ENCODE measurements at regions not wholly inside any gene's neighbourhood (a gene's known extent, or its start where the extent isn't known, plus 50 kb on each side); places are given as distances from the start of the nearest gene placed in this dataset.

DNA sequence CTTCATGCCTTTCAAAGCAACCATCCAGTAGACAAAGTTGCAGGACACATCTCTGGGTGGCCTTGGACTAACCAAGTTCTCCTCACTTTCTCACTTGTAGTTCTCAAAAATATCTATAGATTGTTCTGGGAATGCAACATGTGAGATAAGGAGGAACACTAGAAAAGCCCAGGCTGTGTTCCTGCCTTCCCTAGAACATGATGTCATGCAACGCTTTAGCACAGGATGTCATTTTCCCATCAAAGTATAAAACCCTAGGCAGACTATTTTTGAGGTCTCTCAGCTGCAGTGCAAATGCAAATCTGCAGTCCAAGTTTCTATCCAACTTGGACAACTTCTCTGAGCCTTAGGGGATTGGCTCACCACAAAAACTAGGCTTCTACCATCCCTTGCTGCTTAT is 78.8 kb upstream of the PCDH7 start:
- H3K36me3 ChIP-seq (ENCODE audit: insufficient read depth) = no peaks in the 10 kb centered on the region
- no peaks in the 10 kb centered on the region for H4K20me1 ChIP-seq (replicated peaks; ENCODE audit: insufficient read depth)
- H3K9me2 ChIP-seq (ENCODE audit: insufficient read depth) = no peaks in the 10 kb centered on the region
- Mint-ChIP-seq H3K27me3 (ENCODE audit: insufficient read depth, low read depth, poor library complexity) (no peaks in the 10 kb centered on the region), H3K4me1 (no peaks in the 10 kb centered on the region), H3K4me3 (no peak overlapping the region), H3K9me3 (no peaks in the 10 kb centered on the region), H3K27ac (no peak overlapping the region), H3K36me3 (ENCODE audit: low read depth) (no peaks in the 10 kb centered on the region)
- H3F3A ChIP-seq (replicated peaks; ENCODE audit: low read depth) = no peaks in the 10 kb centered on the region
- no peaks in the 10 kb centered on the region for H3K79me2 ChIP-seq (replicated peaks; ENCODE audit: insufficient read depth)
- no peak overlapping the region for H3K4me3 ChIP-seq
- DNase-seq (ENCODE audit: low spot score) (no peak), ATAC-seq (no peak)
- H2AFZ ChIP-seq = no peak overlapping the region
- TF ChIP-seq STAT1 (IDR thresholded peaks at IDR 0.05; ENCODE audit: unreplicated experiment) (no peak), ZNF114 (CRISPR knock-in tag; IDR thresholded peaks at IDR 0.05) (no peak), EZH2 (IDR thresholded peaks at IDR 0.05; ENCODE audit: low read depth, unreplicated experiment) (no peak), POLR2AphosphoS5 (IDR thresholded peaks at IDR 0.05; ENCODE audit: low read depth) (no peak), NANOG (IDR thresholded peaks at IDR 0.05; ENCODE audit: borderline replicate concordance) (no peak), ZNF331 (CRISPR knock-in tag; IDR thresholded peaks at IDR 0.05; ENCODE audit: low read depth) (no peak), EZH2phosphoT487 (IDR thresholded peaks at IDR 0.05; ENCODE audit: unreplicated experiment) (no peak), CREB1 (CRISPR knock-in tag; IDR thresholded peaks at IDR 0.05; ENCODE audit: low read depth) (no peak), JUNB (IDR thresholded peaks at IDR 0.05; ENCODE audit: unreplicated experiment) (no peak)
- TF ChIP-seq, protein P1, sequence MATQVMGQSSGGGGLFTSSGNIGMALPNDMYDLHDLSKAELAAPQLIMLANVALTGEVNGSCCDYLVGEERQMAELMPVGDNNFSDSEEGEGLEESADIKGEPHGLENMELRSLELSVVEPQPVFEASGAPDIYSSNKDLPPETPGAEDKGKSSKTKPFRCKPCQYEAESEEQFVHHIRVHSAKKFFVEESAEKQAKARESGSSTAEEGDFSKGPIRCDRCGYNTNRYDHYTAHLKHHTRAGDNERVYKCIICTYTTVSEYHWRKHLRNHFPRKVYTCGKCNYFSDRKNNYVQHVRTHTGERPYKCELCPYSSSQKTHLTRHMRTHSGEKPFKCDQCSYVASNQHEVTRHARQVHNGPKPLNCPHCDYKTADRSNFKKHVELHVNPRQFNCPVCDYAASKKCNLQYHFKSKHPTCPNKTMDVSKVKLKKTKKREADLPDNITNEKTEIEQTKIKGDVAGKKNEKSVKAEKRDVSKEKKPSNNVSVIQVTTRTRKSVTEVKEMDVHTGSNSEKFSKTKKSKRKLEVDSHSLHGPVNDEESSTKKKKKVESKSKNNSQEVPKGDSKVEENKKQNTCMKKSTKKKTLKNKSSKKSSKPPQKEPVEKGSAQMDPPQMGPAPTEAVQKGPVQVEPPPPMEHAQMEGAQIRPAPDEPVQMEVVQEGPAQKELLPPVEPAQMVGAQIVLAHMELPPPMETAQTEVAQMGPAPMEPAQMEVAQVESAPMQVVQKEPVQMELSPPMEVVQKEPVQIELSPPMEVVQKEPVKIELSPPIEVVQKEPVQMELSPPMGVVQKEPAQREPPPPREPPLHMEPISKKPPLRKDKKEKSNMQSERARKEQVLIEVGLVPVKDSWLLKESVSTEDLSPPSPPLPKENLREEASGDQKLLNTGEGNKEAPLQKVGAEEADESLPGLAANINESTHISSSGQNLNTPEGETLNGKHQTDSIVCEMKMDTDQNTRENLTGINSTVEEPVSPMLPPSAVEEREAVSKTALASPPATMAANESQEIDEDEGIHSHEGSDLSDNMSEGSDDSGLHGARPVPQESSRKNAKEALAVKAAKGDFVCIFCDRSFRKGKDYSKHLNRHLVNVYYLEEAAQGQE (IDR thresholded peaks at IDR 0.05; ENCODE audit: unreplicated experiment) = no peak
- TF ChIP-seq, protein P2, sequence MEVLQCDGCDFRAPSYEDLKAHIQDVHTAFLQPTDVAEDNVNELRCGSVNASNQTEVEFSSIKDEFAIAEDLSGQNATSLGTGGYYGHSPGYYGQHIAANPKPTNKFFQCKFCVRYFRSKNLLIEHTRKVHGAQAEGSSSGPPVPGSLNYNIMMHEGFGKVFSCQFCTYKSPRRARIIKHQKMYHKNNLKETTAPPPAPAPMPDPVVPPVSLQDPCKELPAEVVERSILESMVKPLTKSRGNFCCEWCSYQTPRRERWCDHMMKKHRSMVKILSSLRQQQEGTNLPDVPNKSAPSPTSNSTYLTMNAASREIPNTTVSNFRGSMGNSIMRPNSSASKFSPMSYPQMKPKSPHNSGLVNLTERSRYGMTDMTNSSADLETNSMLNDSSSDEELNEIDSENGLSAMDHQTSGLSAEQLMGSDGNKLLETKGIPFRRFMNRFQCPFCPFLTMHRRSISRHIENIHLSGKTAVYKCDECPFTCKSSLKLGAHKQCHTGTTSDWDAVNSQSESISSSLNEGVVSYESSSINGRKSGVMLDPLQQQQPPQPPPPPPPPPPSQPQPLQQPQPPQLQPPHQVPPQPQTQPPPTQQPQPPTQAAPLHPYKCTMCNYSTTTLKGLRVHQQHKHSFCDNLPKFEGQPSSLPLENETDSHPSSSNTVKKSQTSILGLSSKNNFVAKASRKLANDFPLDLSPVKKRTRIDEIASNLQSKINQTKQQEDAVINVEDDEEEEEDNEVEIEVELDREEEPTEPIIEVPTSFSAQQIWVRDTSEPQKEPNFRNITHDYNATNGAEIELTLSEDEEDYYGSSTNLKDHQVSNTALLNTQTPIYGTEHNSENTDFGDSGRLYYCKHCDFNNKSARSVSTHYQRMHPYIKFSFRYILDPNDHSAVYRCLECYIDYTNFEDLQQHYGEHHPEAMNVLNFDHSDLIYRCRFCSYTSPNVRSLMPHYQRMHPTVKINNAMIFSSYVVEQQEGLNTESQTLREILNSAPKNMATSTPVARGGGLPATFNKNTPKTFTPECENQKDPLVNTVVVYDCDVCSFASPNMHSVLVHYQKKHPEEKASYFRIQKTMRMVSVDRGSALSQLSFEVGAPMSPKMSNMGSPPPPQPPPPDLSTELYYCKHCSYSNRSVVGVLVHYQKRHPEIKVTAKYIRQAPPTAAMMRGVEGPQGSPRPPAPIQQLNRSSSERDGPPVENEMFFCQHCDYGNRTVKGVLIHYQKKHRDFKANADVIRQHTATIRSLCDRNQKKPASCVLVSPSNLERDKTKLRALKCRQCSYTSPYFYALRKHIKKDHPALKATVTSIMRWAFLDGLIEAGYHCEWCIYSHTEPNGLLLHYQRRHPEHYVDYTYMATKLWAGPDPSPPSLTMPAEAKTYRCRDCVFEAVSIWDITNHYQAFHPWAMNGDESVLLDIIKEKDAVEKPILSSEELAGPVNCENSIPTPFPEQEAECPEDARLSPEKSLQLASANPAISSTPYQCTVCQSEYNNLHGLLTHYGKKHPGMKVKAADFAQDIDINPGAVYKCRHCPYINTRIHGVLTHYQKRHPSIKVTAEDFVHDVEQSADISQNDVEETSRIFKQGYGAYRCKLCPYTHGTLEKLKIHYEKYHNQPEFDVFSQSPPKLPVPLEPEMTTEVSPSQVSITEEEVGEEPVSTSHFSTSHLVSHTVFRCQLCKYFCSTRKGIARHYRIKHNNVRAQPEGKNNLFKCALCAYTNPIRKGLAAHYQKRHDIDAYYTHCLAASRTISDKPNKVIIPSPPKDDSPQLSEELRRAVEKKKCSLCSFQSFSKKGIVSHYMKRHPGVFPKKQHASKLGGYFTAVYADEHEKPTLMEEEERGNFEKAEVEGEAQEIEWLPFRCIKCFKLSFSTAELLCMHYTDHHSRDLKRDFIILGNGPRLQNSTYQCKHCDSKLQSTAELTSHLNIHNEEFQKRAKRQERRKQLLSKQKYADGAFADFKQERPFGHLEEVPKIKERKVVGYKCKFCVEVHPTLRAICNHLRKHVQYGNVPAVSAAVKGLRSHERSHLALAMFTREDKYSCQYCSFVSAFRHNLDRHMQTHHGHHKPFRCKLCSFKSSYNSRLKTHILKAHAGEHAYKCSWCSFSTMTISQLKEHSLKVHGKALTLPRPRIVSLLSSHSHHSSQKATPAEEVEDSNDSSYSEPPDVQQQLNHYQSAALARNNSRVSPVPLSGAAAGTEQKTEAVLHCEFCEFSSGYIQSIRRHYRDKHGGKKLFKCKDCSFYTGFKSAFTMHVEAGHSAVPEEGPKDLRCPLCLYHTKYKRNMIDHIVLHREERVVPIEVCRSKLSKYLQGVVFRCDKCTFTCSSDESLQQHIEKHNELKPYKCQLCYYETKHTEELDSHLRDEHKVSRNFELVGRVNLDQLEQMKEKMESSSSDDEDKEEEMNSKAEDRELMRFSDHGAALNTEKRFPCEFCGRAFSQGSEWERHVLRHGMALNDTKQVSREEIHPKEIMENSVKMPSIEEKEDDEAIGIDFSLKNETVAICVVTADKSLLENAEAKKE (CRISPR knock-in tag; IDR thresholded peaks at IDR 0.05) = no peak
- TF ChIP-seq, protein P3, sequence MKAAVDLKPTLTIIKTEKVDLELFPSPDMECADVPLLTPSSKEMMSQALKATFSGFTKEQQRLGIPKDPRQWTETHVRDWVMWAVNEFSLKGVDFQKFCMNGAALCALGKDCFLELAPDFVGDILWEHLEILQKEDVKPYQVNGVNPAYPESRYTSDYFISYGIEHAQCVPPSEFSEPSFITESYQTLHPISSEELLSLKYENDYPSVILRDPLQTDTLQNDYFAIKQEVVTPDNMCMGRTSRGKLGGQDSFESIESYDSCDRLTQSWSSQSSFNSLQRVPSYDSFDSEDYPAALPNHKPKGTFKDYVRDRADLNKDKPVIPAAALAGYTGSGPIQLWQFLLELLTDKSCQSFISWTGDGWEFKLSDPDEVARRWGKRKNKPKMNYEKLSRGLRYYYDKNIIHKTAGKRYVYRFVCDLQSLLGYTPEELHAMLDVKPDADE (IDR thresholded peaks at IDR 0.05) = no peak
- TF ChIP-seq, protein P4, sequence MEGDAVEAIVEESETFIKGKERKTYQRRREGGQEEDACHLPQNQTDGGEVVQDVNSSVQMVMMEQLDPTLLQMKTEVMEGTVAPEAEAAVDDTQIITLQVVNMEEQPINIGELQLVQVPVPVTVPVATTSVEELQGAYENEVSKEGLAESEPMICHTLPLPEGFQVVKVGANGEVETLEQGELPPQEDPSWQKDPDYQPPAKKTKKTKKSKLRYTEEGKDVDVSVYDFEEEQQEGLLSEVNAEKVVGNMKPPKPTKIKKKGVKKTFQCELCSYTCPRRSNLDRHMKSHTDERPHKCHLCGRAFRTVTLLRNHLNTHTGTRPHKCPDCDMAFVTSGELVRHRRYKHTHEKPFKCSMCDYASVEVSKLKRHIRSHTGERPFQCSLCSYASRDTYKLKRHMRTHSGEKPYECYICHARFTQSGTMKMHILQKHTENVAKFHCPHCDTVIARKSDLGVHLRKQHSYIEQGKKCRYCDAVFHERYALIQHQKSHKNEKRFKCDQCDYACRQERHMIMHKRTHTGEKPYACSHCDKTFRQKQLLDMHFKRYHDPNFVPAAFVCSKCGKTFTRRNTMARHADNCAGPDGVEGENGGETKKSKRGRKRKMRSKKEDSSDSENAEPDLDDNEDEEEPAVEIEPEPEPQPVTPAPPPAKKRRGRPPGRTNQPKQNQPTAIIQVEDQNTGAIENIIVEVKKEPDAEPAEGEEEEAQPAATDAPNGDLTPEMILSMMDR (conservative IDR thresholded peaks at IDR 0.05; ENCODE audit: low read depth in 2 of 2) = no peak
- H3K27me3 ChIP-seq (ENCODE audit: insufficient read depth) = no peaks in the 10 kb centered on the region
- H3K27ac ChIP-seq (ENCODE audit: low read depth) = no peak overlapping the region
- no peaks in the 10 kb centered on the region for H3K4me1 ChIP-seq (ENCODE audit: insufficient read depth)
- no peak overlapping the region for H3K4me2 ChIP-seq
